Mucosa of stomach (tissue), 1 donor: ENCODE measurements at regions not wholly inside any gene's neighbourhood (a gene's known extent, or its start where the extent isn't known, plus 50 kb on each side); places are given as distances from the start of the nearest gene placed in this dataset.
"Not testable (repeated sequence)": the region's sequence is repeated elsewhere in the genome, so short reads cannot be mapped to it uniquely, and the experiment has no call there.

ENCODE experiments used
- H3K27me3 ChIP-seq: one replicate; pipeline ENCODE4 v1.7.0; 2013; ENCODE audit warnings: mild to moderate bottlenecking, low read length; ENCODE audit not compliant: control insufficient read depth, insufficient read depth
- H3K36me3 ChIP-seq: one replicate; pipeline ENCODE4 v1.7.0; 2013; ENCODE audit warnings: low read length; ENCODE audit not compliant: control insufficient read depth, insufficient read depth
- H3K4me1 ChIP-seq: one replicate; pipeline ENCODE4 v1.7.0; 2013; ENCODE audit warnings: mild to moderate bottlenecking, low read length; ENCODE audit not compliant: control insufficient read depth, insufficient read depth
- H3K4me3 ChIP-seq: one replicate; pipeline ENCODE4 v1.7.0; 2013; ENCODE audit warnings: low read length
- H3K9ac ChIP-seq: one replicate; pipeline ENCODE4 v1.7.0; 2013; ENCODE audit warnings: mild to moderate bottlenecking, low read length, moderate library complexity
- H3K9me3 ChIP-seq: one replicate; pipeline ENCODE4 v1.7.0; 2013; ENCODE audit warnings: mild to moderate bottlenecking, low read length, moderate library complexity; ENCODE audit not compliant: control insufficient read depth
- donor health status: Pancreatic carcinoma.

GRCh38 chr9:31023847-31024246, 1360.6 kb upstream of the ACO1 start:
- H3K36me3 ChIP-seq: no peaks in the 10 kb centered on the region
- H3K4me1 ChIP-seq: no peaks in the 10 kb centered on the region
- no peak overlapping the region for H3K4me3 ChIP-seq
- H3K9ac ChIP-seq: no peak overlapping the region
- no peaks in the 10 kb centered on the region for H3K9me3 ChIP-seq
- no peaks in the 10 kb centered on the region for H3K27me3 ChIP-seq

DNA sequence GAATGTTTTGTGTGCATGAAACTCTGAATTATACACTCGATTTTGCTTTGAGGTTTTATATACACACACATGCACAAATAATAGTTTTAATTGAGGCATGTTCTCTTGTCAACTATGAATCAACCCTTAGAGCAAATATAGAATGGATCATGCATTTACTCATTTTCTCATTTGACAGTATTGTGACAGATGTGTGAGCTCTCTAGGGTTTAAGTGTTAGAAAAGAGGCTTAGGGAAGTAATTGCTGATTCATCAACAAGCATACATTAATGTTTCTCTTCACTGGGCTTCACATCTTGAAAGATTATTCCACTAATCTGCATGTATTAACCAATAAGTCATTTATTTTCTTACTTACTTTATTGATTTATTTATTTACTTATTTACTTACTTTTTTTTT, 1356.8 kb upstream of the ACO1 start:
- no peak overlapping the region for H3K9ac ChIP-seq
- no peaks in the 10 kb centered on the region for H3K27me3 ChIP-seq
- no peaks in the 10 kb centered on the region for H3K36me3 ChIP-seq
- H3K9me3 ChIP-seq: no peaks in the 10 kb centered on the region
- H3K4me1 ChIP-seq: no peaks in the 10 kb centered on the region
- no peak overlapping the region for H3K4me3 ChIP-seq

- Histone ChIP-seq H3K4me1 (no peaks in the 10 kb centered on the region), H3K27me3 (no peaks in the 10 kb centered on the region), H3K9me3 (no peaks in the 10 kb centered on the region), H3K36me3 (no peaks in the 10 kb centered on the region), H3K4me3 (no peak overlapping the region), H3K9ac (no peak overlapping the region)
These were observed 1356.3 kb upstream of the ACO1 start for GRCh38 chr9:31028137-31028536.

DNA sequence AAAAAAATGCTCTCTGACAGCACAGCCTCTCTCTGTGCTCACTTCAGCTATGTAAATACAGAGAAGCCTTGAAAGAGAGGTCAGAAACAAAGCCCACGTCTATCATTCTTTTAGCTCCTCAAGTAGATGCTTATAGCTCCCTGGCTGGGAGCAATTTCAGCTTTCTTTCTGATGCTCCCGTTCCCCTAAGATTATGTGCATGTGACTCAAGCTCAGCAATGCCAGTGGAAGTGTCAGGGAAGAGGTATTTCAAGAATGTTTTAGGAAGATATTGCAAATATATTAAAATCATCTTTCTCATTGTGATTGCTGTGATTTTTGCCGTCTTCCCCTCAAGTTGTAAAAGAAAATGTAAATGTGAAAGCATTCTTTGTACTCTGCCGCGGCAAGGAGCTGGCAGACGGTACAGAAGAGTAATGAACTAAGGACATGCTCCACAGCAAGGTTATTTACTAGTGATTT, 1353.7 kb upstream of the ACO1 start:
- Histone ChIP-seq H3K9ac (no peak overlapping the region), H3K9me3 (no peaks in the 10 kb centered on the region), H3K27me3 (no peaks in the 10 kb centered on the region), H3K36me3 (no peaks in the 10 kb centered on the region), H3K4me1 (no peaks in the 10 kb centered on the region), H3K4me3 (no peak overlapping the region)

GRCh38 chr9:31032206-31032605, 1352.2 kb upstream of the ACO1 start:
- no peaks in the 10 kb centered on the region for H3K36me3 ChIP-seq
- no peaks in the 10 kb centered on the region for H3K9me3 ChIP-seq
- H3K27me3 ChIP-seq: no peaks in the 10 kb centered on the region
- H3K4me3 ChIP-seq: no peak overlapping the region
- no peak overlapping the region for H3K9ac ChIP-seq
- H3K4me1 ChIP-seq: no peaks in the 10 kb centered on the region

GRCh38 chr9:31034311-31034710, 1350.1 kb upstream of the ACO1 start:
- H3K9me3 ChIP-seq: no peaks in the 10 kb centered on the region
- H3K27me3 ChIP-seq: no peaks in the 10 kb centered on the region
- no peak overlapping the region for H3K9ac ChIP-seq
- no peaks in the 10 kb centered on the region for H3K36me3 ChIP-seq
- no peak overlapping the region for H3K4me3 ChIP-seq
- H3K4me1 ChIP-seq: no peaks in the 10 kb centered on the region

DNA sequence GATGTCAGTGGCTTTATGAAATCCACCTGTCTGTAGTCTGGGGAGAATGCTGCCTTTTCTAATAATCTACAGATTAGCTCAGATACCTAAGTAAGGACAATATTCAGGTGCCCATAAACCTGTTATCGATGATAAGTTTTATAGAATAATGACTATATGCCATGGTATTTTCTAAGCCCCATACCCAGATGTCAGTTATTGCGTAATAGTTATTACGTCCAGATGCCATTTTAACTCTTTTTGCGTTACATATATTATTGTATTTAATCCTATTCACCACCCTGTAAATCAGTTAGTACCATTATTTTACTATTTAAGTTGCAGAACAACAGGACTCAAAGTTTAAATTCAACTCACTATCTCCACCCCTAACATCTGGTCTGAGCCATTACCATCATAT, 1343.9 kb upstream of the ACO1 start:
- Histone ChIP-seq H3K9ac (no peak overlapping the region), H3K4me1 (peaks cover 7% of the 10 kb centered on the region), H3K27me3 (no peaks in the 10 kb centered on the region), H3K9me3 (no peaks in the 10 kb centered on the region), H3K36me3 (no peaks in the 10 kb centered on the region), H3K4me3 (no peak overlapping the region)

- Histone ChIP-seq H3K27me3 (no peaks in the 10 kb centered on the region), H3K4me1 (peaks cover 22% of the 10 kb centered on the region), H3K36me3 (no peaks in the 10 kb centered on the region), H3K4me3 (no peak overlapping the region), H3K9ac (no peak overlapping the region), H3K9me3 (no peaks in the 10 kb centered on the region)
These were observed 1338.6 kb upstream of the ACO1 start for GRCh38 chr9:31045810-31046209.

GRCh38 chr9:31061592-31061991, 1322.9 kb upstream of the ACO1 start:
- not testable (repeated sequence) for H3K9me3 ChIP-seq, H3K4me3 ChIP-seq, H3K36me3 ChIP-seq, H3K4me1 ChIP-seq, H3K27me3 ChIP-seq, H3K9ac ChIP-seq

DNA sequence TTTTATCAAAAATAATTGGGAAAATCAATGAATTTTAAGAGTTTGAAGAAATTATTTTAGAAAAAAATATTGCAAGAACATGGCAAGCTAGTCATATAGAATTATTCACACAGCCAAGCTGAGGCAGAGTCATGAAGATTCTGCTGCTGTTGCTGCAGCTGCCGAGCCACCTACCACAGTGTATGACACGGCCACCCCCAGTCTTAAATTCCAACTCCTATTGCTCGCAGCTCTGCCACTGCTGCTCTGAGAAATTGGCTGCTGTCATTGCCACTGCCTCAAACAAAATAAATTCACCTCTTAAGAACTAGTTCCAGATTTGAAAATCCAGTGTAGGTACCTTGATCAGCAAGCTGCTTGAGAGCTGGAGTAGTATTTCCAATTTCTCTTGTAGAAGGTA, 1318.8 kb upstream of the ACO1 start:
- no peaks in the 10 kb centered on the region for H3K4me1 ChIP-seq
- H3K36me3 ChIP-seq: no peaks in the 10 kb centered on the region
- no peak overlapping the region for H3K4me3 ChIP-seq
- H3K9ac ChIP-seq: no peak overlapping the region
- no peaks in the 10 kb centered on the region for H3K27me3 ChIP-seq
- no peaks in the 10 kb centered on the region for H3K9me3 ChIP-seq

- Histone ChIP-seq H3K4me1 (no peaks in the 10 kb centered on the region), H3K27me3 (no peaks in the 10 kb centered on the region), H3K4me3 (no peak overlapping the region), H3K36me3 (no peaks in the 10 kb centered on the region), H3K9me3 (no peaks in the 10 kb centered on the region), H3K9ac (no peak overlapping the region)
These were observed 1317.0 kb upstream of the ACO1 start for GRCh38 chr9:31067418-31067817.

- Histone ChIP-seq H3K9ac (no peak overlapping the region), H3K4me1 (no peaks in the 10 kb centered on the region), H3K27me3 (no peaks in the 10 kb centered on the region), H3K4me3 (no peak overlapping the region), H3K9me3 (no peaks in the 10 kb centered on the region), H3K36me3 (no peaks in the 10 kb centered on the region)
These were observed 1312.7 kb upstream of the ACO1 start for GRCh38 chr9:31071606-31072286.

DNA sequence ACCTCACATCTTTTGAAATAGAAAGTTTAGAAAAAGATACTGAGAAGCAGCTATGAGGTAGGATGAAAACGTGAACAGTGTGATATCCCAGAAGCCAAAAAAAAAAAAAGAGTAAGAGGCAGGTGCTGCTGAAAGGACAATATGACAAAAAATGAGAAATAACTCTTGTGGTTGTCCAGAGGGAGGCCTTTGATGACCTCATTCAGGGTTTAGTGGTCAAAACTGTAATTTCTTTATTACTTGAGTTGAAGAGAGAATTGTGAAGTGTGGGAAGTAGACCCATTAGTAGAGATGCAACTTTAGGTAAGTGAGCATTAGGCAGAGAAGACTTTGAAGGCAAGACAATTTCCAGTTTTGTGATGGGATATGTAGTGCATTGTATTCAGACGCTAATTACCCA, 1306.3 kb upstream of the ACO1 start:
- Histone ChIP-seq H3K36me3 (no peaks in the 10 kb centered on the region), H3K4me3 (no peak overlapping the region), H3K9me3 (no peaks in the 10 kb centered on the region), H3K9ac (no peak overlapping the region), H3K4me1 (no peaks in the 10 kb centered on the region), H3K27me3 (no peaks in the 10 kb centered on the region)
